ENCODE measurements at regions not wholly inside any gene's neighbourhood (a gene's known extent, or its start where the extent isn't known, plus 50 kb on each side); places are given as distances from the start of the nearest gene placed in this dataset.
"Not testable (repeated sequence)": the region's sequence is repeated elsewhere in the genome, so short reads cannot be mapped to it uniquely, and the experiment has no call there.

- TF ChIP-seq POLR2A, POLR2AphosphoS5 (IDR thresholded peaks at IDR 0.05): not testable (repeated sequence)
- TF ChIP-seq, protein P1, sequence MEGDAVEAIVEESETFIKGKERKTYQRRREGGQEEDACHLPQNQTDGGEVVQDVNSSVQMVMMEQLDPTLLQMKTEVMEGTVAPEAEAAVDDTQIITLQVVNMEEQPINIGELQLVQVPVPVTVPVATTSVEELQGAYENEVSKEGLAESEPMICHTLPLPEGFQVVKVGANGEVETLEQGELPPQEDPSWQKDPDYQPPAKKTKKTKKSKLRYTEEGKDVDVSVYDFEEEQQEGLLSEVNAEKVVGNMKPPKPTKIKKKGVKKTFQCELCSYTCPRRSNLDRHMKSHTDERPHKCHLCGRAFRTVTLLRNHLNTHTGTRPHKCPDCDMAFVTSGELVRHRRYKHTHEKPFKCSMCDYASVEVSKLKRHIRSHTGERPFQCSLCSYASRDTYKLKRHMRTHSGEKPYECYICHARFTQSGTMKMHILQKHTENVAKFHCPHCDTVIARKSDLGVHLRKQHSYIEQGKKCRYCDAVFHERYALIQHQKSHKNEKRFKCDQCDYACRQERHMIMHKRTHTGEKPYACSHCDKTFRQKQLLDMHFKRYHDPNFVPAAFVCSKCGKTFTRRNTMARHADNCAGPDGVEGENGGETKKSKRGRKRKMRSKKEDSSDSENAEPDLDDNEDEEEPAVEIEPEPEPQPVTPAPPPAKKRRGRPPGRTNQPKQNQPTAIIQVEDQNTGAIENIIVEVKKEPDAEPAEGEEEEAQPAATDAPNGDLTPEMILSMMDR (IDR thresholded peaks at IDR 0.05) = not testable (repeated sequence)
Measured at GRCh38 chr17:20654575-20654974, 75.1 kb downstream of the CDRT15L2 start.

Data from prostate gland (tissue), 2 donors.